SK-N-SH (cell line): ENCODE measurements at regions not wholly inside any gene's neighbourhood (a gene's known extent, or its start where the extent isn't known, plus 50 kb on each side); places are given as distances from the start of the nearest gene placed in this dataset.

Experiments used
- CTCF ChIA-PET: fragments of 300-600, 350-600 bp; formaldehyde crosslinking; extraction: SDS; loops from one replicate; lab custom pipeline; 2021; lab: Yijun Ruan, JAX
- POLR2A ChIA-PET: fragments of 350-600 bp; sonication (Branson Sonifier 250); formaldehyde crosslinking; extraction: SDS; loops from one replicate; lab custom pipeline; 2020; ENCODE audit warnings: antibody characterized with exemption, inconsistent platforms; lab: Yijun Ruan, JAX
- DNase-seq: peaks from one replicate; pipeline ENCODE4 v3.0.0; 2012
- H2AFZ ChIP-seq: fragments of 200-600 bp; sonication (generic); 2 replicates; pipeline ENCODE4 v1.8.1; 2016; ENCODE audit warnings: antibody characterized with exemption, mild to moderate bottlenecking, low read depth
- H3F3A ChIP-seq: fragments of 200-600 bp; sonication (generic); replicated peaks from 2 replicates; pipeline ENCODE3; 2016; ENCODE audit warnings: antibody characterized with exemption, mild to moderate bottlenecking; ENCODE audit not compliant: insufficient read depth
- H3K27ac ChIP-seq, 2 experiments: fragments of 200-500 bp in 1 of 2; fragments of 200-600 bp in 1 of 2; sonication (Bioruptor generic) in 1 of 2; sonication (generic), shearing (Covaris generic) in 1 of 2; 2 replicates each; pipeline versions ENCODE4 v1.5.1 to v1.6.1; 2014 to 2016; ENCODE audit warnings: low read depth in 2 of 2, inconsistent platforms in 1 of 2, low read length in 1 of 2, mild to moderate bottlenecking in 1 of 2, mixed read lengths in 1 of 2
- H3K27me3 ChIP-seq: fragments of 200-600 bp; sonication (generic), shearing (Covaris generic); 2 replicates; pipeline ENCODE4 v1.6.1; 2016; ENCODE audit warnings: mixed run types; ENCODE audit not compliant: insufficient read depth
- H3K36me3 ChIP-seq, 2 experiments: fragments of 200-500 bp in 1 of 2; fragments of 200-600 bp in 1 of 2; sonication (Bioruptor generic) in 1 of 2; sonication (generic) in 1 of 2; replicated peaks in 1 of 2; 2 replicates each; pipeline versions ENCODE3 to v1.5.1; 2014 to 2016; ENCODE audit warnings: low read length in 1 of 2, mild to moderate bottlenecking in 1 of 2; ENCODE audit not compliant: insufficient read depth in 2 of 2, control insufficient read depth in 1 of 2
- H3K4me1 ChIP-seq, 2 experiments: fragments of 200-500 bp in 1 of 2; fragments of 200-600 bp in 1 of 2; sonication (Bioruptor generic) in 1 of 2; sonication (generic), shearing (Covaris generic) in 1 of 2; 2 replicates each; pipeline versions ENCODE4 v1.5.1 to v1.6.1; 2014 to 2016; ENCODE audit warnings: low read depth in 1 of 2, low read length in 1 of 2, mixed run types in 1 of 2; ENCODE audit not compliant: insufficient read depth in 2 of 2, control insufficient read depth in 1 of 2
- H3K4me2 ChIP-seq: fragments of 200-600 bp; sonication (generic), shearing (Covaris generic); 2 replicates; pipeline ENCODE4 v1.6.1; 2017; ENCODE audit warnings: mixed run types
- H3K4me3 ChIP-seq, 2 experiments: fragments of 200-500 bp in 1 of 2; fragments of 200-600 bp in 1 of 2; sonication (Bioruptor generic) in 1 of 2; sonication (generic), shearing (Covaris generic) in 1 of 2; 2 replicates each; pipeline versions ENCODE4 v1.5.1 to v1.8.1; 2014 to 2016; ENCODE audit warnings: low read depth in 2 of 2, inconsistent platforms in 1 of 2, low read length in 1 of 2, mild to moderate bottlenecking in 1 of 2, mixed read lengths in 1 of 2, moderate library complexity in 1 of 2
- H3K79me2 ChIP-seq: fragments of 200-600 bp; sonication (generic); 2 replicates; pipeline ENCODE4 v1.8.1; 2017; ENCODE audit warnings: mild to moderate bottlenecking; ENCODE audit not compliant: insufficient read depth
- H3K9ac ChIP-seq: fragments of 200-600 bp; sonication (generic); 2 replicates; pipeline ENCODE4 v1.6.1; 2017; ENCODE audit warnings: mixed run types
- H3K9me2 ChIP-seq: fragments of 200-600 bp; sonication (generic); 2 replicates; pipeline ENCODE4 v1.6.1; 2017; ENCODE audit warnings: mixed run types
- H3K9me3 ChIP-seq: fragments of 200-600 bp; sonication (generic); 2 replicates; pipeline ENCODE4 v1.6.1; 2017; ENCODE audit warnings: mixed run types, mild to moderate bottlenecking, moderate library complexity
- H4K20me1 ChIP-seq: fragments of 200-600 bp; sonication (generic); 2 replicates; pipeline ENCODE4 v1.6.1; 2017; ENCODE audit warnings: mild to moderate bottlenecking, mixed run types; ENCODE audit not compliant: insufficient read depth
- CHD2 ChIP-seq: fragments of 150-350 bp; IDR thresholded peaks from 2 replicates; pipeline ENCODE4 v1.6.1; 2018; ENCODE audit warnings: low read length; ENCODE audit not compliant: partially characterized antibody
- ELF1 ChIP-seq: IDR thresholded peaks from 2 replicates; pipeline ENCODE4 v1.4.0; 2012
- FOSL2 ChIP-seq: IDR thresholded peaks from 2 replicates; pipeline ENCODE4 v1.4.0; 2012; ENCODE audit warnings: low read depth, mild to moderate bottlenecking, moderate library complexity, borderline replicate concordance
- FOXJ3 ChIP-seq: sonication (generic); formaldehyde crosslinking; IDR thresholded peaks from 2 replicates; pipeline ENCODE4 v1.5.1; 2020; ENCODE audit warnings: mild to moderate bottlenecking, missing genetic modification reagents
- FOXM1 ChIP-seq: IDR thresholded peaks from 2 replicates; pipeline ENCODE4 v1.4.0; 2012; ENCODE audit warnings: low read depth, mild to moderate bottlenecking
- NRF1 ChIP-seq: IDR thresholded peaks from 2 replicates; pipeline ENCODE4 v1.6.1; 2012; ENCODE audit warnings: low read depth, mild to moderate bottlenecking, low read length
- RCOR1 ChIP-seq: fragments of 150-350 bp; IDR thresholded peaks from 2 replicates; pipeline ENCODE4 v1.6.1; 2017; ENCODE audit warnings: antibody characterized with exemption, low read length
- RXRA ChIP-seq: IDR thresholded peaks from 2 replicates; pipeline ENCODE4 v1.4.0; 2012; ENCODE audit warnings: low read depth, mild to moderate bottlenecking, borderline replicate concordance
- SMC3 ChIP-seq: IDR thresholded peaks from 2 replicates; pipeline ENCODE4 v1.6.1; 2012; ENCODE audit warnings: low read depth, low read length, improper control_type of control experiment
- TAF1 ChIP-seq: IDR thresholded peaks from 2 replicates; pipeline ENCODE4 v1.6.1; 2012; ENCODE audit warnings: low read depth, mild to moderate bottlenecking, low read length, moderate library complexity, borderline replicate concordance
- TCF12 ChIP-seq: IDR thresholded peaks from 2 replicates; pipeline ENCODE4 v1.4.0; 2012
- WGBS: methylation state at CpG from one replicate; pipeline ENCODE4 v1.1.6; 2017; ENCODE audit warnings: low lambda C conversion rate; 5-methylcytosine and 5-hydroxymethylcytosine counted together
- TF ChIP-seq, protein P1 (sequence below): IDR thresholded peaks from 2 replicates; pipeline ENCODE4 v1.4.0; 2012; ENCODE audit warnings: low read depth
- TF ChIP-seq, protein P2 (sequence below): IDR thresholded peaks from 2 replicates; pipeline ENCODE4; 2012
- TF ChIP-seq, protein P3 (sequence below): fragments of 150-350 bp; IDR thresholded peaks from 2 replicates; pipeline ENCODE4 v1.6.1; 2016; ENCODE audit warnings: mild to moderate bottlenecking, low read depth, low read length
- TF ChIP-seq, protein P4 (sequence below): fragments of 200-600 bp; sonication (generic); IDR thresholded peaks from 2 replicates; pipeline ENCODE4 v1.6.1; 2017; ENCODE audit warnings: antibody characterized with exemption, mild to moderate bottlenecking, moderate library complexity

DNA sequence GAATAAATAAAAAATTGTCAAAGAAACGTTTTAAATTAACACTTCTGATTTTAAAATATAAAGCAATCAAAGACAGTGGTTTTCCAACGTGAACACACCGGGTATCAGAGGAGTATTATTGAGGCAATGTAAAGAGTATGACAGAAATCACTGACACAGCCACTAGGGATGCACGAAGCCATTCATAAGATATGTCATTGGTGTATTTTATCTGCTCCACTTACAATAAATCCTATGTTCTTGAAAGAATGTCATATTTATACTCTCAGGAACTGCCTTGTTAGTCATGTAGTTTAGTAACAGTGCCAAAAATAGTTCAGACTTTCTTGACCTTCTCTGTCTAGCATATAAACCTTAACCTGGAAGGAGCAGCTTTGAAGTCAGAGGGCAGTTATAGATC lies 835.0 kb upstream of the NCAM2 start:
- Histone ChIP-seq H3K4me2 (no peak overlapping the region), H3K27me3 (no peaks in the 10 kb centered on the region), H3K9ac (no peak overlapping the region), H3F3A (no peaks in the 10 kb centered on the region), H3K4me1 (no peaks in the 10 kb centered on the region), H3K4me3 (no peak overlapping the region), H4K20me1 (no peaks in the 10 kb centered on the region), H3K27ac (no peak overlapping the region), H3K9me2 (no peaks in the 10 kb centered on the region), H3K79me2 (no peaks in the 10 kb centered on the region), H3K36me3 (no peaks in the 10 kb centered on the region), H3K9me3 (0 out of 2 replicates have a peak, but pooled peaks cover 2% of the 10 kb centered on the region), H2AFZ (no peak overlapping the region)
- ChIA-PET POLR2A (no interaction called here), CTCF (no interaction called here)
- WGBS = 3% methylated on average over 4 of the region's 4 CpGs
- TF ChIP-seq, protein P1, sequence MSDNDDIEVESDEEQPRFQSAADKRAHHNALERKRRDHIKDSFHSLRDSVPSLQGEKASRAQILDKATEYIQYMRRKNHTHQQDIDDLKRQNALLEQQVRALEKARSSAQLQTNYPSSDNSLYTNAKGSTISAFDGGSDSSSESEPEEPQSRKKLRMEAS = no peak
- TF ChIP-seq TAF1 (no peak), FOSL2 (no peak), RCOR1 (no peak), RXRA (no peak), FOXM1 (no peak), TCF12 (no peak)
- DNase-seq = no peak

- CTCF ChIA-PET = no interaction called here
- Histone ChIP-seq H3K36me3 (no peaks in the 10 kb centered on the region), H3K27ac (no peak overlapping the region), H3K9me2 (no peaks in the 10 kb centered on the region), H3K9ac (no peak overlapping the region), H4K20me1 (no peaks in the 10 kb centered on the region), H3K79me2 (no peaks in the 10 kb centered on the region), H3K9me3 (0 out of 2 replicates have a peak, but pooled peaks cover 2% of the 10 kb centered on the region), H3K4me2 (no peak overlapping the region), H3K4me3 (no peak overlapping the region), H3F3A (no peaks in the 10 kb centered on the region), H3K4me1 (no peaks in the 10 kb centered on the region), H2AFZ (no peak overlapping the region), H3K27me3 (no peaks in the 10 kb centered on the region)
- no peak for DNase-seq
- 0% methylated on average over 1 of the region's 1 CpG for WGBS
- TF ChIP-seq, protein P2, sequence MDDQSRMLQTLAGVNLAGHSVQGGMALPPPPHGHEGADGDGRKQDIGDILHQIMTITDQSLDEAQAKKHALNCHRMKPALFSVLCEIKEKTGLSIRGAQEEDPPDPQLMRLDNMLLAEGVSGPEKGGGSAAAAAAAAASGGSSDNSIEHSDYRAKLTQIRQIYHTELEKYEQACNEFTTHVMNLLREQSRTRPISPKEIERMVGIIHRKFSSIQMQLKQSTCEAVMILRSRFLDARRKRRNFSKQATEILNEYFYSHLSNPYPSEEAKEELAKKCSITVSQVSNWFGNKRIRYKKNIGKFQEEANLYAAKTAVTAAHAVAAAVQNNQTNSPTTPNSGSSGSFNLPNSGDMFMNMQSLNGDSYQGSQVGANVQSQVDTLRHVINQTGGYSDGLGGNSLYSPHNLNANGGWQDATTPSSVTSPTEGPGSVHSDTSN = no peak
- TF ChIP-seq ELF1 = no peak
- no peak for TF ChIP-seq RXRA
- TF ChIP-seq SMC3 = no peak
- no peak for TF ChIP-seq CHD2
- TF ChIP-seq NRF1 = no peak
- TF ChIP-seq FOXJ3 = no peak
- TF ChIP-seq, protein P3, sequence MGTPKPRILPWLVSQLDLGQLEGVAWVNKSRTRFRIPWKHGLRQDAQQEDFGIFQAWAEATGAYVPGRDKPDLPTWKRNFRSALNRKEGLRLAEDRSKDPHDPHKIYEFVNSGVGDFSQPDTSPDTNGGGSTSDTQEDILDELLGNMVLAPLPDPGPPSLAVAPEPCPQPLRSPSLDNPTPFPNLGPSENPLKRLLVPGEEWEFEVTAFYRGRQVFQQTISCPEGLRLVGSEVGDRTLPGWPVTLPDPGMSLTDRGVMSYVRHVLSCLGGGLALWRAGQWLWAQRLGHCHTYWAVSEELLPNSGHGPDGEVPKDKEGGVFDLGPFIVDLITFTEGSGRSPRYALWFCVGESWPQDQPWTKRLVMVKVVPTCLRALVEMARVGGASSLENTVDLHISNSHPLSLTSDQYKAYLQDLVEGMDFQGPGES = no peak
- TF ChIP-seq, protein P4, sequence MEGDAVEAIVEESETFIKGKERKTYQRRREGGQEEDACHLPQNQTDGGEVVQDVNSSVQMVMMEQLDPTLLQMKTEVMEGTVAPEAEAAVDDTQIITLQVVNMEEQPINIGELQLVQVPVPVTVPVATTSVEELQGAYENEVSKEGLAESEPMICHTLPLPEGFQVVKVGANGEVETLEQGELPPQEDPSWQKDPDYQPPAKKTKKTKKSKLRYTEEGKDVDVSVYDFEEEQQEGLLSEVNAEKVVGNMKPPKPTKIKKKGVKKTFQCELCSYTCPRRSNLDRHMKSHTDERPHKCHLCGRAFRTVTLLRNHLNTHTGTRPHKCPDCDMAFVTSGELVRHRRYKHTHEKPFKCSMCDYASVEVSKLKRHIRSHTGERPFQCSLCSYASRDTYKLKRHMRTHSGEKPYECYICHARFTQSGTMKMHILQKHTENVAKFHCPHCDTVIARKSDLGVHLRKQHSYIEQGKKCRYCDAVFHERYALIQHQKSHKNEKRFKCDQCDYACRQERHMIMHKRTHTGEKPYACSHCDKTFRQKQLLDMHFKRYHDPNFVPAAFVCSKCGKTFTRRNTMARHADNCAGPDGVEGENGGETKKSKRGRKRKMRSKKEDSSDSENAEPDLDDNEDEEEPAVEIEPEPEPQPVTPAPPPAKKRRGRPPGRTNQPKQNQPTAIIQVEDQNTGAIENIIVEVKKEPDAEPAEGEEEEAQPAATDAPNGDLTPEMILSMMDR = no peak
- no peak for TF ChIP-seq TAF1
- POLR2A ChIA-PET = no interaction called here
Observed at GRCh38 chr21:20167059-20167458, 831.1 kb upstream of the NCAM2 start.
